HG03558 (cell line): ENCODE measurements at regions not wholly inside any gene's neighbourhood (a gene's known extent, or its start where the extent isn't known, plus 50 kb on each side); places are given as distances from the start of the nearest gene placed in this dataset.

Experiments
- ATAC-seq: cut with Tn5 transposase; IDR thresholded peaks from one replicate; pipeline ENCODE4 v1.9.1; 2021; ENCODE audit warnings: moderate number of reproducible peaks; ENCODE audit not compliant: unreplicated experiment; ENCODE audit errors: extremely low read depth

DNA sequence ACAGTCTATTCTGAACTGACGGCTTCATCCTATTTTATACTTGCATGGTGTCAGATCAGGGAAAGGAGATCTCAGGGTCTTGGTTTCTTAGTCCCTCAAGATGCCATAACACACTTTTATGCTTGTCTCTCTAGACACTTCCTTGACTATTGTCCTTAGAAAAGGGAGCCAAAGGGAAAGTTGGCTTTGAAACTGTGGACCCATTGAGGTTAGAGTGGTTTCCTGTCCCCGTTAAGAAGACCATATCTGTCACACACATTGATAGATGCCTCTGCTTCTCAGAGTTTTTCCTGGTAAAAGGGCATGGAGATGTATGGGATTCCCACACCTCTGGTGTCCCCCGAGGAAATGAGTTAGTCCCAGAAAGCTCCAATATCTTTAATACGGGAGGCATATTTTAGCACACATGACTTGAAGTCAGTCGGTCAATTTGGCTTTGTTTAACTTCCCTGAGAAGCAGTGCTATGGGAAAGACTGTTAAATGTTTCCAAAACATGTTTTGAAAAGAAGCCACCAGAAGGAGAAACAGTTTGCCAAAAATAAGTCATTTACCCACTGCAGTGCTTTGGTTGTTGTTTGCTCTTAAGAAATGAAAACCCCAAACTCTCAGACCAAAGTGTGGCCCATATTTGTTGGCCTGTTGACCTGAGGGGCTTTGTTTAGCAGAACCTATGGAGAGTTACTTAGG, 133.4 kb upstream of the CXCR4 start:
- ATAC-seq = no peak

DNA sequence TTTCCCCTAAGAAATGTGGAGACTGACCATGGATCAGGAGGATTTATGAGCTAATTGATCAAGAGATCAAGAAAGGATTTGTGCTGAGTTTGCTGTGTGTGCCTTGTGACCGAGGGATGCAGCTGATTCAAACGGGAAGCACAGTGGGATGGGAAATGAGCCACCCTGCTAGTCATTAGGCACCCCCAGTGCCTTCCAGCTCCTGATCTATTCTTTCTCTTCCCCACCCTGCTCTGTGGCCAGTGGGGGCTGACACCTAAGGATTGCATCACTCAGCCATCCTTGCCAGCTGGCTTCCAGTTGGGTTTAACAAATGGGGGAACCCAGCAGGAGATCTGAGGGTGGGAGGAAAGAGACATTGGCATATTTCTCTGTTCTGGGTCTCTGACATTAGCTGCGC, 132.2 kb upstream of the CXCR4 start:
- ATAC-seq = no peak

DNA sequence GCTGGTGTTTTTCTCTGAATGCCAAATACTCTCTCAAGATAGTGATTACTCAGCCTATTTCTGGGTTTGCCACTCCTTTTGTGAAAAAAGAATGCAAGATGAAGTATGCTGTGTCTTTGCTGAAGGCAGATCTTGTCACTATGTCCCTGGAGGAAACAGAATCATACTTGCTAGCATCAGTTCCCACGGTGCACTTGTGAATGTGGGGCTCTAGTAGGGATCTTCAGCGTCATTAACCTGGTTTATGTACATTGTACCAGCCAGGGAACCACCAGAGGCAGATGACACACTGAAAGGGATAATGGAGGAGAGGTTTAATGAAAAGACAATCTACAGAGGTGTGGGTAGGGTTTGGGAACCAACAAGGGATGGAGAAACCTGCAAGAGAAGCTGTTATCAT, 131.0 kb upstream of the CXCR4 start:
- ATAC-seq = no peak

DNA sequence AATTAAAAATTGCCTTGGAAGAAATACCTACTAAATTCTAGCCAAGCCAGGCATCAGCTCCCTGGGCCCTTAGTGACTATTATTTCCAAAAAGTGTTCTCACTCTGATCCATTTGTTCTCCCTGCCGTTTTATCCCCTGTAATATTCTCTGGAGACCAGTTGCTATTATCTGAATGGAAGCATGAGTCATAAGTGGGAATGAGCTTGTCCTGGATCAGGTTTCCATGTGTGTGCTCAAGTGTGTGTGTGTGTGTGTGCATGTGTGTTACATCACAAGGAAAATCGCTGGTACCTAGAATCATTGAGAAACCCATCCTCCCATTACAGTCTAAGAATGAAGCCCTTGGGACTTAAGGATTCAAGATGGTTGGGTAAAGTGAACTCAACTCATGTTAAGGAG, 130.3 kb upstream of the CXCR4 start:
- ATAC-seq = no peak

DNA sequence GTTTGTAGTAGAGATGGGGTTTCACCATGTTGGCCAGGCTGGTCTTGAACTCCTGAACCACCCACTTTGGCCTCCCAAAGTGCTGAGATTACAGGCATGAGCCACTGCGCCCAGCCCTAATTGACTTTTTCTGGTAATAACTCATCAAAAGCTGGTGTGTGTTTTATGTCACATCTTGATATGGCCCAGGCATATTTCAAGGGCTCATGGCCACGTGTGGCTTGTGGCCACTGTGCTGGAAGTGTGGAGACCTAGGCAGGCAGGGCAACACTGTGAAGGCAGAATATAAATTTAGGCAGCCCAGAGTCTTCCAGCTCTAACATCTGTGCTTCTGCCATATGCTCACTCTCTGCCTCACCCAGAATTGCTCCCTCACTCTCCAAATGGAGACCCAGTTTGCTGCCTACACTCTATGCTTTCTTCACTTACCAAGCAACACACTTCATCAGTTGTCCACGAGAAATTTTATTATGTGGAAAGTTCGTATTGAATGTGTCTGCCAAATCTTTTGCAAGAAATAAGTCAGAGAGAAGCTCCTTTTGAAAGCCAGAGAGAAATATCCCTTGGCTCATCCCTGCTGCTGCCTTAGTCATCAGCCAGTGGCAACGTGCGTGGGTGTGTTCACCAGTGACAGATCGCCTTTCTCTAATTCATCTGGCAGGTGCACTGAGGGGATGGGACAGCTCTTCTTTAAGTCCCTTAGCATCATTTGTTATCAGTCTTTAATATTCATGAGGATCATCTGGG, 129.4 kb upstream of the CXCR4 start:
- ATAC-seq = no peak

DNA sequence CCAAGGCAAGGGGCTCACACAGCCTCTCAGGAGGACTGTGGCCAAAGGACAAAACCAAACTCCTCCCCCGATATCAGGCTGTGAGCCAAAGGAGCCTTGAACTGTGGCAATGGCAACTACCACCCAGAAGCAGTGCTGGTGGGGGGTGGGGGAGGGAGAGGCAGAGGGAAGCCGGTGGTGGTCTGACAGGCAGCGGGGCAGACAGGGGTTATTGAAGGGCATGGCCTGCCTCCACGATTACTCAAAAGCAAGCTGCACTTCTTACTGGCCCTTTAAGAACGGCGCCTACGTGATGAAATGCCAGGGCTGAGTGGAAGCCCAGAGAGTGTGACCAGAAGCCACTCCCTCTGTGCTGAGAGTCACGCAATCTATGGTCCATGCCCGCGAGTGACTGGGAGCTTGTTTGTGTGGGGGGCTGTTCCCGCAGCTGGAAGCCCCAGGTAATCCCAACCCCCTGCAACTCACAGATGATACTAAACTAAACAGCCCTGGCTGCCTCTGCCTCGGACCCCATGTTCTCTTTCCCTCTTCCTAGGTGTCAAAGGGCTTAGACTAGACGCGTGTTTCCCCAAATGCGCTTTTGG, 128.2 kb upstream of the CXCR4 start:
- ATAC-seq = no peak

DNA sequence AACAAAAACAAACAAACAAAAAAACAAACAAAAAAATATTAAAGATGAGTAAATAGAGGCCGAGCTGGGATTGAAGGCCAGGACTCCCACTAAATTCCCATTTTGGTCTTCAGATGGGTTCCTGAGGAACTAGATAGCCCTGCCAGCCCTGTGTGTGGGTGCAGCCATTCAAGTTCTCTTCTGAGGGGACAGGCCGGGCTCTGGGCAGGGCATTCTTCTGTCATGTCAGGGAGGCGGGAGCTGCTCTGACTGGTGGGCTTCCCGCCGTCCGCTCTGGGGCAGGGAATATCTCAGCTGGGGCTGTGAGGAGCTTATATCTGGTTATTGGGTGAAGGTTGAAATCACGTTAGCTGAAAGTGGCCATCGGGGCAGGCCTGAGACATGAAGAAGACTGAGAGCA, 127.3 kb upstream of the CXCR4 start:
- ATAC-seq = no peak

DNA sequence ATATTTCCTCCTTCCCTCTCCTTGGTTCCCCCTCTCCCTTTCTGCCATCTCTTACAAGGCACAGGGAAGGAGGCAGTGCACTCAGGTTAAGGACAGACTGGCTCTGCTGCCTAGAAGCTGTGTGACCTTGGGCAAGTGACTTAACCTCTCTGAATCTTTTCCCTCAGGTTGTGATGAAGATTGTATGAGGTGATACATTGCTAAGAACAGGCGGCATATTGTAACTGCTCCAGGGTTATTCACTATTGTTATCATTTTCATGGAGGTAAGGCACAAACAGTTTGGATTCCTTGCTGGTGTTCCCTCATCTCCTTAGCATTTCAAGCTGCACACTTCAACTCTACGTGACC, 126.6 kb upstream of the CXCR4 start:
- no peak for ATAC-seq

DNA sequence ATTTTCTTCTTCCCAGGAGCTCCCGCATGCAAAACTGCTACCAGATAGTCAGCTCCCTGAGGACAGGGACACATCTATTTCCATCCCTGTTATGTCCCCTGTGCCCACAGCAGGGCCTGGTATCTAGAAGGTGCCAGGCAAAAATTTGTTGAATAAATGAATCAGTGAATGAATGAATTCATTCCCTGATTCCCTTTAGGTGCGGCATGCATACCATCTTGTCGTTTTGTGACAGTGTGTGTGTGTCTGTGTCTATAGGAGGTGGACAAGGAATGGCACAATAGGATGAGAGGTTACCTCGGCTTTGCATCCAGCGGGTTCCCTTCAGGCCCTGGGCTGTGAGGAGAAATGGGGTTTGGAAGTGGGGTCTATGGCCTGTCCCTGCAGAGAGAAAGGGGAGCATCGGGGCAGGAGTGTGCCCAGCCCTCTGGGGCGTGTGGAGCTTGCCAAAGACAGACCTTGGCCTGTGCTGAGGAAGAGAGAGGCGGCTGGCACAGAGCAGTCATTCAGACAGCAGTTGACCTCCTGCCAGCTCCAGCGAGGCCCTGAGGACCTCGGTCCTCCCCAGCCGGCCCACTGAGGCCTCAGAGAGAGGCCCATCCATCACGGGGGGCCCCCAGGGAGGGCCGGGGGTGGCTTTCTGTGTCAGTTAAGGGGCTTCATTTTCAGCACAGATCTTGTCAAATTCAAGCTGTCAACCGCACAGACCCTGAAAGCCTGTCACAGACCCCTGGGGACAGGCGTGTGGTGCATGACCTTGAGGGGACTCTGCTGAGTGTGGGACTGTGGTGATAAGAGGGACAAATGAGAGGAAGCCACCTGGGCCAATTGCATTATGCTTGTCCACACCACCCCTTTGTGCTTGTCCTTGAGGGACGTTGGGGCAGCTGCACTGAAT, 125.9 kb upstream of the CXCR4 start:
- no peak for ATAC-seq

DNA sequence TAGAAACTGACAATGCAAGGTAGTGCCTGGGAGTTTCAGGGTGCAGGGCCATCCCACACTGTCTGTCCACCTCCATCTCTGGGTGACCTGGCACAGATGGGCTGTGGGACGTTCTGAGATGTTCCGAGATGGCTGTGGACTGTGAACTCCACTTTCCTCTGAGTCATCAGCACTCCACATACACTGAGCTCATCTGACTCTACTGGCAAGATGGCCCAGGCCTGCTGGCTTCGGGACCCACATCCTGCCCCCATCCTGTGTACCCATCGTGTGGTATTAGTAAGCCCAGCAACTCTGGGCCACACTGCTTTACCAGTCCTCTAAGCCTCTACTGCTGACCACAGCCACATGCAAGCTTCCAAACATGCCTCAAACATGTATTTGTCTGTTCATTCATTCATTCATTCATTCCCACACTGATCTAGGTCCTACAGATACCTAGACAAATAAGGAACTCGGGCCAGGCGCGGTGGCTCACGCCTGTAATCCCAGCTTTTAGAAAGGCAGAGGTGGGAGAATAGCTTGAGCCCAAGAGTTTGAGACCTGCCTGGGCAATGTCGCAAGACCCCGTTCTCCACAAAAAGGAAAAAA, 124.8 kb upstream of the CXCR4 start:
- no peak for ATAC-seq

DNA sequence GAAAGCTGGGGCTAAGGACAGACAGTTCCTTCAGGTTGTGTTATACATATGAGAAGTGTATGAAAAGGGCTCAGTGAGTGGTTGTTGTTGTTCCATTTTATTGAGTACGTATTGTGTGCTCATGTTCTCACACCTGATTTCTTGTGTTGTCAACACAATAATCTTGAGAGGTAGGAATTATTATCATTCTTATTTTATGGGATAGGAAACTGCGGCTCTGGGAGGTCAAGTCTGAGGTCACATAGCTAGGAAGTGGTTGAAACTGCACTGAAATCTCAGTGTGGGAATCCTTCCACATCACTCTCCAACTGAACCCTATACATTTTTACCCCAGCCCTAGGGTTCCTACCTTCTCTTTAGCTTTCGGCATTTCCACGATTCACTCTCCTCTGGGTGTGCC, 124.2 kb upstream of the CXCR4 start:
- ATAC-seq = no peak

DNA sequence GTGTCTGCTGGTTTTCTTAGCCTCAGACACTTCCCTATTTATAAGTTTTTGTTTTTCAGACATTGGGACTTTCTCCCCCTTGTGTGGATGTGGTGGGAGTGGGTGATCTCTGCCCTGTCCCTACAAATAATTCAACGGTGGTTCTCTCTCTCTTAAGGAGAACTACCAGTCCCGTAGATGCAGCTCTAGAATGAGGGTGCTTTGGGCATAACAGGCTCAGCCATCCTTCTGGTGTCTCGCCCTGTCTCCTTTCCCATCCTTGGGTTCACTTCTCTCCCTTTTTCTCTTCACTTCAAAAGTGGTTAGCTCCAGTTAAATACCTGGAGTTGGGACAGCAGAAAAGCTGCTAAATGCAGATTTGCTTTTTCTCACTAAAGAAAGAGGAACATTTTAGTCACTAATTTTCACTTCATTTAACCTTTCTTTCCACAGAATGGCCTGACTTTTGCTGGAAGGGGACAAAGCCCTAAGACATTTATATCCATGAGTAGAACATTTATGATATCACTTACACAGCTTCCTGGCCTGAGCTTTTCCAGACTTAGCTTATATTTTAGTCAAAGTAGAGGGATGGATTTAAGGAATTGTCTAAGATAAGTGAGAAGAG, 121.2 kb upstream of the CXCR4 start:
- ATAC-seq = no peak

DNA sequence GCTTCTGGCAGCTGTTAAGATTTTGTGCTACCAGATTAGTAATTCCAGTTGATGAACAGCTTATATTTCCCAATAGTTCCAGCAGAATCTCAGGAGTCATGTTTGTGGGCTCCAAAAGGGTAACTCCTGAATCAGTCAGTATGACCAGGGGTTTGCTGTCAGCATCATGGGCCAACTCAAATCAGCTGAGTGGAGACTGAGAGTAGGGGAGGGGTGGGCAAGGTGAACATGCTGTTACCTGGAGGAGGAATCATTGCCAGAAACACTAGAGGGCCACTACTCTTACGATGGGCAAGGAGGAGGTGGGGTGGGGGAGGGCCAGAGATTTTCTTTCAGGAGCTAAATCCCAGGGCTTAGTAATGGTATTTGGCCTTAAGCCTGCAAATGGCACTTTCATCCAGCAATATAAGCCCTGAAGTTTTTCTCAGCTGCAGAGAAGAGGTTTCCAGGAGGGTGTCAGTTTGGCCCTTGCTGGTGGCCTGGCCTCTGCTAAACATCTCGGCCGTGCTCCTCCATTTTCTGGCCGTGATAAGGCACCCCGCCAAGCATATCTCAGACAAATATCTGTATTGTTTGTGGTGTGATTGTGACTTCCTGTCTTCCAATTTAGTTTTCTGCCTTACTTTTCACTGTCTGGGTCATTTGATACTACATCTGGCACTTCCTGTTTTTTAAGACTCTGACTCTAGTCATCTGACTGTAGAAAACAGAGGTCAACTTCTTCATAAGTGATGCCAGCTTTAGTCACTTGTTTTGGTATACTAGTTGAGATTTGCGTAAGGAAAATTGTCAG, 120.5 kb upstream of the CXCR4 start:
- peak; percentile 75 for ATAC-seq

DNA sequence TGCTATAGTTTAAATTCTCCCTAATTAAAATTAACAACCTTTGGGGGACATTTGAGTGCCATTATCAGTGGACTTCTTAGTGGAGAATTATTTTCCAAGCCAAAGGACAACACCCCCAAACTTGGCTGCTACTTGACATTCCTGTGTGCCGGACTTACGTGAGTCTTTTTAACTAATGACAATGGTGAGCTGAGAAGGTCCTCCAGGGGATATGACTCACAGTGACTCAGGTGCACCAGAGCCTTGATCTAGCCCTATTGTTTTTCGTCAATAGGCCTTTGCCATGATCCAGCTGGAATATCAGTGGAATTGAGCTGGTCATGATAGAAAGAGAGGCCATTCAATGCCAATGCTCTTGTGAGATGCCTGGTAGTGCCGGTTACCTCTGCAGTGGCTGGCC, 118.1 kb upstream of the CXCR4 start:
- ATAC-seq = no peak

DNA sequence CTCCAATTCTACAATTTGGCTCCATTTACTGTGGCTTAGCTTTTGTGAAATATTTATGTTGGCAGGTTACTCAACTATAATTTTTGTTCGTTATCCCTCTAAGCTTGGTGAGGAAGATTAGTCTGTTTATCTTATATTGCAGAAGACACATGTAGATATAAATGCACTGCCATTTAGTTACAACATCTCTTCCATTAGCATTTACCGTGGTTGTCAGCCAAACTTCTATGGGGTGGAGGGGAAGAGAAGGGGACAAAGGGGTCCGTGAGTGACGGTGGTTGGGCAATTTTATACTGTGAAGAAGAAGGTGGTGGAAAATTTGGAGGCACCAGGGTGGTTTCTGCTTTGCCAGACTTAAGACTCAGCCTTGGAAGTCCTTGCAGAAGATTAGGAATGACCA, 117.6 kb upstream of the CXCR4 start:
- no peak for ATAC-seq

DNA sequence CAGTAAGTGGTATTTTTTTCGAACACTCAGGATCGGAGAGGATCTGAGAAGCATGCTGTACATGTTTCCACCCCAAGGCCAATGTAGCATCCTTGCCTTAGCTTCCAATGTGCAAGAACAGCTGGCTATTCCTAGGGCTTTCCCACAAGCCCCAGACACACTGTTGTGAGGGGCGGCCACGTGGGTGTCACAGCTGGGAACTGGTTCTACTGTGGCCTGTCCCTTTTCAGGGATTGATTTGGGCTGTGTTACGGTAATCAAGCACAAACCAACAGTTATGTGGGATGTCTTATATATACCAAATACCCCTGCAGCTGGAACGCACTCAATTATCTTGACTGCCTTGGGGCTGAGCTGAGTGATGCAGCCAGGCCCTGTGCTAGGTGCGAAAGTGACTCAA, 116.3 kb upstream of the CXCR4 start:
- ATAC-seq = no peak

DNA sequence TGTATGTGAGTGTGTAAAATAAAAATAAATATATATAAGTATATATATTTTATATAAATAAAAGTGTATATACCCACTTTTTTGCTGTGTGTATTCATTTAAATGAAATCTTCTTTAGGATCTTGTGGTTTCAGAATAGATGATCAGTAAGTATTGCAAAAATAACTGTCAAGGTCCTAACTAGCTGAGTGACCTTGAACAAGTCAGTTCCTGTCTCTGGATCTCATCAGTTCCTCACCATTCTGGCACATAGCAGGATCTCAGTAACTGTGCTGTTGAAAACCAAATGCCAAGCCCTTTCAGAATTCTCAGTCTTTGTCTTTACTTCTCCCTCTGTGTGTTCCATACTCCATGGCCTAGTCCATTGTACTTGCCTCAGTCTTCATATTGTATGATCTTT, 115.3 kb upstream of the CXCR4 start:
- no peak for ATAC-seq

DNA sequence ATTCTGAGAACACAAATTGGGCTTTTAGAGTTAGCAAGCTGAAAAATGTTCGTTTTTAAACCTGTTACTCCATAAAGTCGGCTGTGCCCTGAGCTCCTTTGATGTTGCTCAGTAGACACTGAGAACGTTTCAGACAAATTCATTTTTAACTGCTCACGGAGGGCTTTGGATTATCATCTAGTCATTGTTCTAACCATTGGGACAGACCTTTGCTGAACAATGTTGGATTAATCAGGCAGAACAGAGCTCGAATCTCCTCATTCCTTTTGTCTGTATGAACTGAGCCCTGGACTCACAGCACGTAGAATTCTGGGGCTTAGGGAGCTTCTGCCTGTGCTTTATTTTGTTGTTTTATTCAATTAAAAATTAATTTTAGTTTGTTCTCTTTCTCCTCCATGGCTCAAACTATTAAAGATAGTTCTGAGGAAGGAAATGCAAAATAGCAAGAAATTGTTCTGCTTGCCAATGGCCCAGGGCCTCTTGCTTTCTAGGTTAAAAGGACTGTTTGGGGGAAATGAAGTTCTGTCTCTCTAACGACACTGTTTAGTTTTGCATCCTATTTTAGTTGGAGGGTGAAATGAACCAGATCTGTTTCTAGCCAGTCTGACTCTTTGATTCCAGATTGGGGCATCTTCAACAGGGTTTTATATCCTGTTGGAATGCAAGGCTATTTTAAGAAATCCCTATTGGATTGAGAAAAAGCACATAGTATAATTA, 114.7 kb upstream of the CXCR4 start:
- no peak for ATAC-seq

DNA sequence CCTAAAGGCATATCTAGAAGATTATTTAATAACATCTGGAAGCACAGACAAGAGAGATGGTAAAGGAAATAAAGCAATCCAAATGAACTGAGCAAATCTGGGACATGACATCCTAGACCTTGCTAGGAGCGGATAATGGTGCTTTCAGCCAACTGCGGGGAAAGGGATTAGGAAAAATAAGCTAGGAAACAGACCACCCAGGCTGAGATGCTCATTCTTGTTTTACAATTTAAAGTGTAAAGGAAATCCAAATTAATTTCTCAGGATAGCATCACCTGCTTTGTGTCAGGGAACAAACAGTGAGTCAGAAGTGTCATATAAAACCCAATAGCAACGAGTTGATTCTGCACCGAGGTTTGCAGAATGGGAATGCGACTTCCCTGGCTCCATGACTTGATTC, 112.5 kb upstream of the CXCR4 start:
- no peak for ATAC-seq
